ENCODE measurements at regions not wholly inside any gene's neighbourhood (a gene's known extent, or its start where the extent isn't known, plus 50 kb on each side); places are given as distances from the start of the nearest gene placed in this dataset.

- Histone ChIP-seq H3K27me3 (replicated peaks; ENCODE audit: insufficient read depth, low read length) (no peaks in the 10 kb centered on the region), H3K9me2 (replicated peaks; ENCODE audit: insufficient read depth, low read length) (no peaks in the 10 kb centered on the region), H3K36me3 (replicated peaks; ENCODE audit: insufficient read depth, low read length) (no peaks in the 10 kb centered on the region), H3K4me2 (ENCODE audit: low read depth, low read length) (no peak overlapping the region), H3K4me1 (ENCODE audit: low read length) (no peaks in the 10 kb centered on the region), H3K4me3 (ENCODE audit: low read length) (no peak overlapping the region), H3F3A (ENCODE audit: insufficient read depth, low read length) (no peaks in the 10 kb centered on the region), H2AFZ (ENCODE audit: low read length) (no peak overlapping the region), H3K9me3 (replicated peaks; ENCODE audit: insufficient read depth, low read length) (no peaks in the 10 kb centered on the region), H3K27ac (ENCODE audit: low read length) (no peak overlapping the region), H3K9ac (ENCODE audit: low read length) (no peak overlapping the region), H3K79me2 (ENCODE audit: low read length) (no peaks in the 10 kb centered on the region), H4K20me1 (ENCODE audit: insufficient read depth, low read length) (no peaks in the 10 kb centered on the region)
- TF ChIP-seq EZH2phosphoT487 (IDR thresholded peaks at IDR 0.05; ENCODE audit: low read length) (no peak), EZH2 (optimal IDR thresholded peaks at IDR 0.05; ENCODE audit: low read depth, low read length) (no peak)
- TF ChIP-seq, protein P1, sequence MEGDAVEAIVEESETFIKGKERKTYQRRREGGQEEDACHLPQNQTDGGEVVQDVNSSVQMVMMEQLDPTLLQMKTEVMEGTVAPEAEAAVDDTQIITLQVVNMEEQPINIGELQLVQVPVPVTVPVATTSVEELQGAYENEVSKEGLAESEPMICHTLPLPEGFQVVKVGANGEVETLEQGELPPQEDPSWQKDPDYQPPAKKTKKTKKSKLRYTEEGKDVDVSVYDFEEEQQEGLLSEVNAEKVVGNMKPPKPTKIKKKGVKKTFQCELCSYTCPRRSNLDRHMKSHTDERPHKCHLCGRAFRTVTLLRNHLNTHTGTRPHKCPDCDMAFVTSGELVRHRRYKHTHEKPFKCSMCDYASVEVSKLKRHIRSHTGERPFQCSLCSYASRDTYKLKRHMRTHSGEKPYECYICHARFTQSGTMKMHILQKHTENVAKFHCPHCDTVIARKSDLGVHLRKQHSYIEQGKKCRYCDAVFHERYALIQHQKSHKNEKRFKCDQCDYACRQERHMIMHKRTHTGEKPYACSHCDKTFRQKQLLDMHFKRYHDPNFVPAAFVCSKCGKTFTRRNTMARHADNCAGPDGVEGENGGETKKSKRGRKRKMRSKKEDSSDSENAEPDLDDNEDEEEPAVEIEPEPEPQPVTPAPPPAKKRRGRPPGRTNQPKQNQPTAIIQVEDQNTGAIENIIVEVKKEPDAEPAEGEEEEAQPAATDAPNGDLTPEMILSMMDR (IDR thresholded peaks at IDR 0.05; ENCODE audit: low read length) = no peak
- no peak for DNase-seq
Measured at GRCh38 chr13:86464193-86464592, 665.0 kb upstream of the SLITRK6 start.

DNA sequence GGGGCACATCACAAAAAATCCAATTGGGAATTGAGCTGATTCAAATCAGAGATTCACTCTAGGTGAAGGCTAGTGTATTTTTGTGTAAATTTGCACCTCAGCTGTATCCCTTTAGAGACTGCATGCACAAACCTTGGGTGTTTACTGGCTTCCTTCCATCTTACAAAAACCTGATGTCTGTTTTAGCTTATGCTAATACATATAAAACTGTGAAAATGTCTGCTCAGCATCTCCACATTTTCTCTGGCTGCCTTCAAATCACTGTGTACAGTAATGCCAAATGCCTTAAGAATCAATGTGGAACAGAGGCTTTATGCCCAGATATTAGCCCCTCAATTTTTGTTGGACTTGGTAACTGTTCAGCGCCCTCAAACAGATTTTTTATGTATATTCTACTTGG is 675.8 kb upstream of the SLITRK6 start:
- DNase-seq = no peak
- Histone ChIP-seq H3K27ac (ENCODE audit: low read length) (no peak overlapping the region), H3K36me3 (replicated peaks; ENCODE audit: insufficient read depth, low read length) (no peaks in the 10 kb centered on the region), H3F3A (ENCODE audit: insufficient read depth, low read length) (no peaks in the 10 kb centered on the region), H3K4me3 (ENCODE audit: low read length) (no peak overlapping the region), H3K9me3 (replicated peaks; ENCODE audit: insufficient read depth, low read length) (no peaks in the 10 kb centered on the region), H2AFZ (ENCODE audit: low read length) (no peak overlapping the region), H3K27me3 (replicated peaks; ENCODE audit: insufficient read depth, low read length) (no peaks in the 10 kb centered on the region), H3K79me2 (ENCODE audit: low read length) (no peaks in the 10 kb centered on the region), H3K4me2 (ENCODE audit: low read depth, low read length) (no peak overlapping the region), H3K4me1 (ENCODE audit: low read length) (no peaks in the 10 kb centered on the region), H3K9ac (ENCODE audit: low read length) (no peak overlapping the region), H3K9me2 (replicated peaks; ENCODE audit: insufficient read depth, low read length) (no peaks in the 10 kb centered on the region), H4K20me1 (ENCODE audit: insufficient read depth, low read length) (no peaks in the 10 kb centered on the region)
- TF ChIP-seq EZH2phosphoT487 (IDR thresholded peaks at IDR 0.05; ENCODE audit: low read length) (no peak), EZH2 (optimal IDR thresholded peaks at IDR 0.05; ENCODE audit: low read depth, low read length) (no peak)
- TF ChIP-seq, protein P1 (IDR thresholded peaks at IDR 0.05; ENCODE audit: low read length) = no peak

- H3K36me3 ChIP-seq (replicated peaks; ENCODE audit: insufficient read depth, low read length) = no peaks in the 10 kb centered on the region
- H3K9ac ChIP-seq (ENCODE audit: low read length) = no peak overlapping the region
- H3F3A ChIP-seq (ENCODE audit: insufficient read depth, low read length) = no peaks in the 10 kb centered on the region
- no peaks in the 10 kb centered on the region for H3K4me1 ChIP-seq (ENCODE audit: low read length)
- no peak overlapping the region for H3K4me3 ChIP-seq (ENCODE audit: low read length)
- H4K20me1 ChIP-seq (ENCODE audit: insufficient read depth, low read length) = no peaks in the 10 kb centered on the region
- H3K27ac ChIP-seq (ENCODE audit: low read length) = no peak overlapping the region
- no peak for DNase-seq
- no peak overlapping the region for H3K4me2 ChIP-seq (ENCODE audit: low read depth, low read length)
- H3K79me2 ChIP-seq (ENCODE audit: low read length) = no peaks in the 10 kb centered on the region
- no peaks in the 10 kb centered on the region for H3K9me2 ChIP-seq (replicated peaks; ENCODE audit: insufficient read depth, low read length)
- H2AFZ ChIP-seq (ENCODE audit: low read length) = no peak overlapping the region
- H3K9me3 ChIP-seq (replicated peaks; ENCODE audit: insufficient read depth, low read length) = no peaks in the 10 kb centered on the region
- TF ChIP-seq EZH2phosphoT487 (IDR thresholded peaks at IDR 0.05; ENCODE audit: low read length) (no peak), EZH2 (optimal IDR thresholded peaks at IDR 0.05; ENCODE audit: low read depth, low read length) (no peak)
- TF ChIP-seq, protein P1 (IDR thresholded peaks at IDR 0.05; ENCODE audit: low read length) = no peak
- no peaks in the 10 kb centered on the region for H3K27me3 ChIP-seq (replicated peaks; ENCODE audit: insufficient read depth, low read length)
Measured at GRCh38 chr13:86476656-86477055, 677.4 kb upstream of the SLITRK6 start.

Measured in MM.1S (cell line).